Endothelial cell of hepatic sinusoid (primary cell): ENCODE measurements at regions not wholly inside any gene's neighbourhood (a gene's known extent, or its start where the extent isn't known, plus 50 kb on each side); places are given as distances from the start of the nearest gene placed in this dataset.

Source experiments
- in situ Hi-C: cut with HindIII; loops from 2 replicates; pipeline ENCODE4 v1.10.0; 2017; ENCODE audit warnings: low sequenced_read_pairs

DNA sequence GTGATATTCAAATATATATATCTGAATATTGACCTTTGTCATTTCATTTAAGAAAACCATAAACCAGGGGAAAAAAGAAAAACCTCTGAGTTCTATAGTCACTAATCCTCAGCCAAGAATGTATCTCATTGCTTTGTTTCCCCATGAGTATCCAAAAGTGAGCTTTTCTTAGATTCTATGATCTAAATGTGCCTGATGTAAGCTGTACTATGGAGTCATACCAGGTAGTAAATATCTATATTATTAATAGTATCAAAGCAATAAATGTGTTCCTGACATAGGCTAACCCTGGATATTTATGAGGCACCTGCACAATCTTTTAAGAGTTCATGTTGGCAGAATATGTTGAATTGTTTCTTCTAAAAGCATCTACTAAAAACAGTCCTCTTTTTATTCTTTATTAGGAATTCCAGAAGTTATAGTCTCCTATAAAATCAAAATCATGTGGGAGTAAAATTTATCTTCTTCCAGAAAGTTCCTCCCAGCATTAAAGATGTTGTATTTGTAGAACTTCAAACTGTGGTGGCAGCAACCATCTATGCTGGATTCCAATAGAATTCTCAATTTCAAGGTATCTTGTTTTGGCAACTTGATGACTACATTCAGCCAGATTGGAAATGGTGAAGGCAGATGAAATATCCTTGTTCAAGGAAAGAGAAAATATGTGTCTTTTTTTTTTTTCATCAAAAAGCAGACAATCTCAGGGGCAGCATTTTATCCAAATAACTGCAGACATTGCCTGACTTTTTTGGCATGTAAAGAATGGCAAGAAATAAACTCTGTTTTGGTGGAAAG is 139.7 kb upstream of the RASSF8 start:
- in situ Hi-C loops = no loop called here

GRCh38 chr12:25819691-25820090 is 138.8 kb upstream of the RASSF8 start:
- in situ Hi-C loops = no loop called here

GRCh38 chr12:25822281-25822680 is 136.2 kb upstream of the RASSF8 start:
- in situ Hi-C loops = no loop called here

- in situ Hi-C loops = no loop called here
Observed at GRCh38 chr12:25824734-25825133, 133.7 kb upstream of the RASSF8 start.

DNA sequence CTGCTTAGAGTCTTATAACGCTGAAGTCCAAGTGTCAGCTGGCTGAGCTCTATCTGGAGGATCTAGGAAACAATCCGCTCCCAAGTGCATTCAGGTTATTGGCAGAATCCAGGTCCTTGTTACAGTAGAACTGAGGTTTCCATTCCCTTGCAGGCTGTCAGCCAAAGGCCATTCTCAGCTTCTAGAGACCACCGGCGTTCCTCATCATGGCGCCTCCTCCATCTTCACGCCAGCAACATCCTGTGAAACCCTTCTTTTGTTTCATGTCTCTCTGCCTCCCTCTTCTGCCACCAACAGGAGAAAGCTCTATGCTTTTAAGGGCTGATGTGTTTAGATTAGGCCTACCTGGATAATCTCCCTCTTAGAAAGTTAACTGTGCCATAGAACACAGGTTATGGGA is 133.0 kb upstream of the RASSF8 start:
- in situ Hi-C loops = no loop called here

GRCh38 chr12:25827141-25827540 is 131.3 kb upstream of the RASSF8 start:
- in situ Hi-C loops = no loop called here

GRCh38 chr12:25827747-25828146 is 130.7 kb upstream of the RASSF8 start:
- in situ Hi-C loops = no loop called here

- in situ Hi-C loops = no loop called here
Observed at GRCh38 chr12:25828188-25828587, 130.3 kb upstream of the RASSF8 start.

DNA sequence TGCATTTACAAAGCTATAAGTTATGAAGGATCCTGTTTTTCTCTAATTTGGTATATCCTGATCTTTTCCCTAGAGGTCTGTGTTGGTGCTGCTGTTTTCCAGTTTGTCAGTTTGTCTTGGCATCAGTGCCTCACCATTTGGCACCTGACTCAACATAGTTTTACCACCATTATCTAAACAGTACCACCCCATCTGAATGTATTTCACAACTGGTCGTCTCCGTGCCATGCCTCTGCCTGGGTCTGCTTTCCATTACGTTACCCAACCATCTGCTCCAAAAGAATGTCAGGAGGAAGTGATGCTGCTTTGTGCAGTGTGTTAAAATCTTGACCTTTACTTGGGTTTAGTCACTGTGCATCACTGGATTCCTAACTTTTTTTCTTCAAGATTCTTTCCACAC is 129.3 kb upstream of the RASSF8 start:
- in situ Hi-C loops = no loop called here

- in situ Hi-C loops = no loop called here
Observed at GRCh38 chr12:25830456-25830855, 128.0 kb upstream of the RASSF8 start.

GRCh38 chr12:25833657-25834056 is 124.8 kb upstream of the RASSF8 start:
- in situ Hi-C loops = no loop called here

DNA sequence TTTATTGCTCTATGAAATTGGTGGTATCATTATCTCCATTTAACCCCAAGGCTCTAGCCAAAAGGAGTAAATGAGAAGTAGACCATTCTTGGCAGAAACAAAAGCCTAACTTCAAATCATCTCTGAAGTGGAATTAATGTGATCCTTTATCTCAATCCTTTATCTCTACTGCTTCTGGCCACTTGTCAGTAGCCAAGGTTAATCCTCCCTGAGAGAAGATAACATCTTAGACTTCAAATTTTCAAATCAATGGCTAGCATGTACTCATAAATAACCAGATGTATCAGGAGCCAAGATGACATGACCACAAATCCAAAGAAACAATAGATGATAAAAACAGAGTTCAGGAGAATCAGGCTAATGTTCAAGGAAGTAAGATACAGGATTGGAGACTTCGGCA is 123.1 kb upstream of the RASSF8 start:
- in situ Hi-C loops = no loop called here

GRCh38 chr12:25838007-25838406 is 120.5 kb upstream of the RASSF8 start:
- in situ Hi-C loops = no loop called here

- in situ Hi-C loops = no loop called here
Observed at GRCh38 chr12:25839470-25839869, 119.0 kb upstream of the RASSF8 start.

DNA sequence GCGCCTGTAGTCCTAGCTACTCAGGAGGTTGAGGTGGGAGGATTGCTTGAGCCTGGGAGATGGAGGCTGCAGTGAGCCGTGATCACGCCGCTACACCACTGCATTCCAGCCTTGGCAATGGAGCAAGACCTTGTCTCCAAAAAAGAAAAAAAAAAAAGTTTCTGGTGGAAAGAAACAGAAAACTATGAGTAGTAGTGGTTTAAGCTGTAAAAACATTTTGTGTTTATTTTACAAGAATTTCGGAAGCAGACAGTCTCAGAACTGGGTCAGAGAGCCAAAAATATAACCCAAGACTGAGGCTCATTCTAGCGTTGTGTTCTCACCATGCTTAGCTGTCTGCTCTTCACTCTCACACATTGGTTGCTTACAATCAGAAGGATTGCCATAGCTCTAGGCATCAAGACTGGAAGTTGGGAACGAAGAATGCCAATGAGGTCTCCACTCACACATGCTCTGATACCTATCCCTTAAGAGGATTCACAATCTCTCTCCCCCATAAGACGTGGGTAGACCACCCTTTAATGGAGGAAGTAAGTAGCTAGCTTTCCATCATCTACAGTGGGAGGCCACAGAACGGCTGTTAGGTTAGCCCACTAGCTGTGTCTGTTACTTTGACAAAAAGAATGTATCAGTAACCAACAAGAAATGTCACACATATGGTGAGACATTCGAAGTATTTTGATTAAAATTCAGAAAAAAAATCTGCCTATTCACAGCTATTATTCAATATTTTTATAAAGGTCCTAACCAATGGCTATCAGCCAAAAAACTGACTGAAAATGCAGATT is 117.6 kb upstream of the RASSF8 start:
- in situ Hi-C loops = no loop called here

DNA sequence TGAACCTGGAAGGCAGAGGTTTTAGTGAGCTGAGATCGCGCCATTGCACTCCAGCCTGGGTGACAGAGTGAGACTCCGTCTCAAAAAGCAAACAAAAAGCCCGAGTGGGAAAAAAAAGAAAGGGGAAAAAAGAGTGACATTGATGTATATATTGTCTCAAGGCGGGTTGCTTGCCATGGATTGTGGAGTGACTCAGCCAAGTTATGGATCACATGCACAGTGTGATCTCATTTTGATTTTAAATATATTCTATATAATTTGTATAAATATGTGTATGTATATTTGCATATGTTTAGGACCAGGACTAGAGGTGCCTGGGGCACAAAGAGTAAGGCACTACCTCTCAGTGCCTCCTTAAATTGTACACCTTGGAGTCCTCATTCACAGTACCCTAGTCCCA is 116.2 kb upstream of the RASSF8 start:
- in situ Hi-C loops = no loop called here

DNA sequence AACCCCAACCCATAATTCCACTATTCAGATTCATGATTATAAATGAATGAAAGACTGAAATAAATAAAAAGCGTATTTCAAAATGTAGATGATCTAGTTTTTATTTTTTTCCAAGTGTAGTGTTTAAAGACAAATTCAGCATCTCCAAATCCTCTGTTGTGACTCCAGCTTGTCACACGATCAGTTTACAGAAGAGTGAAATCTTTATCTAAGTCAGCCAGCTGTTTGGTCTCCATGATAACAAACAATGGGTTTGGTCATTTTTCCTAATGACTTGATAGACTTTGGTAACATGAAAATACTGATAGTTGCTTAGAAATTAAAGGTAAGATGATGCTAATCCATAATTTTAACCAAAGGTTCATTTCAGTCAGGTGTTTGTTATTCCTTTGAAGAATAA is 114.5 kb upstream of the RASSF8 start:
- in situ Hi-C loops = no loop called here

GRCh38 chr12:25845415-25845814 is 113.1 kb upstream of the RASSF8 start:
- in situ Hi-C loops = no loop called here

- in situ Hi-C loops = no loop called here
Observed at GRCh38 chr12:25852792-25853191, 105.7 kb upstream of the RASSF8 start.

GRCh38 chr12:25853316-25854095 is 105.0 kb upstream of the RASSF8 start:
- in situ Hi-C loops = no loop called here

GRCh38 chr12:25854991-25855390 is 103.5 kb upstream of the RASSF8 start:
- in situ Hi-C loops = no loop called here

DNA sequence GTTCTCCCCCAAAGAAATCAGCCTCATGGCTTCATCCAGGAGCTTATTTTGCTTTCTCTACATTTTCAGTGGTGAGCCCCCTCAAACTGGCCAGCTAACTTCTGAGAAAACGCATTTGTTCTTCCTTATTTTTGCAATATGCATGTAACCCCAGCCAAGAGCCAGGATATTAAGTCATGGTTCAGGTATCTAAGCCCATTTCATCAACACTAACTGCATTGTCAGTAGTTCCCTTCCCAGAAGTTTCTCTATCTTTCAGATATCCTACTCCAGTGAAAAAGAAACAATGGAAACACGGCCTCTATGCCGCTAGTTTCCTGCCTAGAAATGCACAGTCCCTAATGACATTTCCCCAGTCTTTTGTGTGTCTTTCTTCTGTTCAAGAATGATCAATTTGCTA is 102.8 kb upstream of the RASSF8 start:
- in situ Hi-C loops = no loop called here
